SK-N-SH (cell line): ENCODE measurements at regions not wholly inside any gene's neighbourhood (a gene's known extent, or its start where the extent isn't known, plus 50 kb on each side); places are given as distances from the start of the nearest gene placed in this dataset.

ENCODE experiments used
- CTCF ChIA-PET: fragments of 300-600, 350-600 bp; formaldehyde crosslinking; extraction: SDS; loops from one replicate; lab custom pipeline; 2021; lab: Yijun Ruan, JAX
- POLR2A ChIA-PET: fragments of 350-600 bp; sonication (Branson Sonifier 250); formaldehyde crosslinking; extraction: SDS; loops from one replicate; lab custom pipeline; 2020; ENCODE audit warnings: antibody characterized with exemption, inconsistent platforms; lab: Yijun Ruan, JAX
- DNase-seq: peaks from one replicate; pipeline ENCODE4 v3.0.0; 2012
- H2AFZ ChIP-seq: fragments of 200-600 bp; sonication (generic); 2 replicates; pipeline ENCODE4 v1.8.1; 2016; ENCODE audit warnings: antibody characterized with exemption, mild to moderate bottlenecking, low read depth
- H3F3A ChIP-seq: fragments of 200-600 bp; sonication (generic); replicated peaks from 2 replicates; pipeline ENCODE3; 2016; ENCODE audit warnings: antibody characterized with exemption, mild to moderate bottlenecking; ENCODE audit not compliant: insufficient read depth
- H3K27ac ChIP-seq, 2 experiments: fragments of 200-500 bp in 1 of 2; fragments of 200-600 bp in 1 of 2; sonication (Bioruptor generic) in 1 of 2; sonication (generic), shearing (Covaris generic) in 1 of 2; 2 replicates each; pipeline versions ENCODE4 v1.5.1 to v1.6.1; 2014 to 2016; ENCODE audit warnings: low read depth in 2 of 2, inconsistent platforms in 1 of 2, low read length in 1 of 2, mild to moderate bottlenecking in 1 of 2, mixed read lengths in 1 of 2
- H3K27me3 ChIP-seq: fragments of 200-600 bp; sonication (generic), shearing (Covaris generic); 2 replicates; pipeline ENCODE4 v1.6.1; 2016; ENCODE audit warnings: mixed run types; ENCODE audit not compliant: insufficient read depth
- H3K36me3 ChIP-seq, 2 experiments: fragments of 200-500 bp in 1 of 2; fragments of 200-600 bp in 1 of 2; sonication (Bioruptor generic) in 1 of 2; sonication (generic) in 1 of 2; replicated peaks in 1 of 2; 2 replicates each; pipeline versions ENCODE3 to v1.5.1; 2014 to 2016; ENCODE audit warnings: low read length in 1 of 2, mild to moderate bottlenecking in 1 of 2; ENCODE audit not compliant: insufficient read depth in 2 of 2, control insufficient read depth in 1 of 2
- H3K4me1 ChIP-seq, 2 experiments: fragments of 200-500 bp in 1 of 2; fragments of 200-600 bp in 1 of 2; sonication (Bioruptor generic) in 1 of 2; sonication (generic), shearing (Covaris generic) in 1 of 2; 2 replicates each; pipeline versions ENCODE4 v1.5.1 to v1.6.1; 2014 to 2016; ENCODE audit warnings: low read depth in 1 of 2, low read length in 1 of 2, mixed run types in 1 of 2; ENCODE audit not compliant: insufficient read depth in 2 of 2, control insufficient read depth in 1 of 2
- H3K4me2 ChIP-seq: fragments of 200-600 bp; sonication (generic), shearing (Covaris generic); 2 replicates; pipeline ENCODE4 v1.6.1; 2017; ENCODE audit warnings: mixed run types
- H3K4me3 ChIP-seq, 2 experiments: fragments of 200-500 bp in 1 of 2; fragments of 200-600 bp in 1 of 2; sonication (Bioruptor generic) in 1 of 2; sonication (generic), shearing (Covaris generic) in 1 of 2; 2 replicates each; pipeline versions ENCODE4 v1.5.1 to v1.8.1; 2014 to 2016; ENCODE audit warnings: low read depth in 2 of 2, inconsistent platforms in 1 of 2, low read length in 1 of 2, mild to moderate bottlenecking in 1 of 2, mixed read lengths in 1 of 2, moderate library complexity in 1 of 2
- H3K79me2 ChIP-seq: fragments of 200-600 bp; sonication (generic); 2 replicates; pipeline ENCODE4 v1.8.1; 2017; ENCODE audit warnings: mild to moderate bottlenecking; ENCODE audit not compliant: insufficient read depth
- H3K9ac ChIP-seq: fragments of 200-600 bp; sonication (generic); 2 replicates; pipeline ENCODE4 v1.6.1; 2017; ENCODE audit warnings: mixed run types
- H3K9me2 ChIP-seq: fragments of 200-600 bp; sonication (generic); 2 replicates; pipeline ENCODE4 v1.6.1; 2017; ENCODE audit warnings: mixed run types
- H3K9me3 ChIP-seq: fragments of 200-600 bp; sonication (generic); 2 replicates; pipeline ENCODE4 v1.6.1; 2017; ENCODE audit warnings: mixed run types, mild to moderate bottlenecking, moderate library complexity
- H4K20me1 ChIP-seq: fragments of 200-600 bp; sonication (generic); 2 replicates; pipeline ENCODE4 v1.6.1; 2017; ENCODE audit warnings: mild to moderate bottlenecking, mixed run types; ENCODE audit not compliant: insufficient read depth
- EP300 ChIP-seq, 2 experiments: IDR thresholded peaks; 2 replicates each; pipeline versions ENCODE4 v1.4.0 to v1.6.1; 2012; ENCODE audit warnings: borderline replicate concordance in 1 of 2, low read depth in 1 of 2, low read length in 1 of 2
- EZH2phosphoT487 ChIP-seq: fragments of 200-600 bp; sonication (generic); IDR thresholded peaks from 2 replicates; pipeline ENCODE4 v1.6.1; 2017; ENCODE audit warnings: low read depth, mixed run types, mild to moderate bottlenecking, antibody characterized with exemption, moderate library complexity, borderline replicate concordance
- FOXM1 ChIP-seq: IDR thresholded peaks from 2 replicates; pipeline ENCODE4 v1.4.0; 2012; ENCODE audit warnings: low read depth, mild to moderate bottlenecking
- GABPA ChIP-seq: IDR thresholded peaks from 2 replicates; pipeline ENCODE4 v1.4.0; 2012; ENCODE audit warnings: low read depth, mild to moderate bottlenecking
- GATA2 ChIP-seq: sonication (generic); formaldehyde crosslinking; IDR thresholded peaks from 2 replicates; pipeline ENCODE4 v1.5.0; 2020; ENCODE audit warnings: mild to moderate bottlenecking, missing genetic modification reagents
- NFIC ChIP-seq: IDR thresholded peaks from 2 replicates; pipeline ENCODE4 v1.4.0; 2012; ENCODE audit warnings: borderline replicate concordance
- NRF1 ChIP-seq: IDR thresholded peaks from 2 replicates; pipeline ENCODE4 v1.6.1; 2012; ENCODE audit warnings: low read depth, mild to moderate bottlenecking, low read length
- RAD21 ChIP-seq: IDR thresholded peaks from 2 replicates; pipeline ENCODE4 v1.6.1; 2012; ENCODE audit warnings: mild to moderate bottlenecking, low read length
- RFX5 ChIP-seq: IDR thresholded peaks from 2 replicates; pipeline ENCODE4 v1.6.1; 2012; ENCODE audit warnings: mild to moderate bottlenecking, improper control_type of control experiment, low read length
- SMC3 ChIP-seq: IDR thresholded peaks from 2 replicates; pipeline ENCODE4 v1.6.1; 2012; ENCODE audit warnings: low read depth, low read length, improper control_type of control experiment
- TCF12 ChIP-seq: IDR thresholded peaks from 2 replicates; pipeline ENCODE4 v1.4.0; 2012
- WGBS: methylation state at CpG from one replicate; pipeline ENCODE4 v1.1.6; 2017; ENCODE audit warnings: low lambda C conversion rate; 5-methylcytosine and 5-hydroxymethylcytosine counted together
- TF ChIP-seq, protein P1 (sequence below): IDR thresholded peaks from 2 replicates; pipeline ENCODE4 v1.4.0; 2012; ENCODE audit warnings: low read depth, borderline replicate concordance
- TF ChIP-seq, protein P2 (sequence below): fragments of 150-350 bp; IDR thresholded peaks from 2 replicates; pipeline ENCODE4 v1.6.1; 2017; ENCODE audit warnings: antibody characterized with exemption, low read length, low read depth, borderline replicate concordance
- TF ChIP-seq, protein P3 (sequence below): IDR thresholded peaks from 2 replicates; pipeline ENCODE4; 2012
- TF ChIP-seq, protein P4 (sequence below): IDR thresholded peaks from 2 replicates; pipeline ENCODE4 v1.4.0; 2012; ENCODE audit warnings: low read depth, borderline replicate concordance
- TF ChIP-seq, protein P5 (sequence below): fragments of 200-600 bp; sonication (generic); IDR thresholded peaks from 2 replicates; pipeline ENCODE4 v1.6.1; 2017; ENCODE audit warnings: antibody characterized with exemption, mild to moderate bottlenecking, moderate library complexity

DNA sequence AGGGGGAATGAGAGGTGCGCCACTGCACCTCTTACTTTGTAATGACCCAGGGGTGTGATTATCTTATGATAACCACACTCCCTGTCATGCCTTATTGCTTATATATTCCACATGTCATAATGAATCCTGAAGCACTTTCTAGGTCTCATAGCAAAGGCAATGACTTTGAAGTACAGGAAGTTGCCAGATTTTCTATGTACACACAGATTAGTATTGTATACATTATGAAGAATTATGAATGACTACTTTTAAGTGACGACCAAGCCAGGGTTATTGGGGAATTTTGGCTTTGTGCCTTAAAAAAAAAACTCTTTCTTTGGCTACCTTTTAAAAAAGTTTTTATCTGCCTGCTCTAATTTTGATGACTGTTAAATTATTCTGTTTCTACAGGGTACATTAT is 269.6 kb downstream of the MDFIC start:
- WGBS = 6% methylated on average over 2 of the region's 2 CpGs
- CTCF ChIA-PET = interaction anchor here (0.9 kb wide), 1 partner anchor 14 kb away, joined by 3 read pairs; no protein-coding TSS in a partner anchor
- POLR2A ChIA-PET = no interaction called here

DNA sequence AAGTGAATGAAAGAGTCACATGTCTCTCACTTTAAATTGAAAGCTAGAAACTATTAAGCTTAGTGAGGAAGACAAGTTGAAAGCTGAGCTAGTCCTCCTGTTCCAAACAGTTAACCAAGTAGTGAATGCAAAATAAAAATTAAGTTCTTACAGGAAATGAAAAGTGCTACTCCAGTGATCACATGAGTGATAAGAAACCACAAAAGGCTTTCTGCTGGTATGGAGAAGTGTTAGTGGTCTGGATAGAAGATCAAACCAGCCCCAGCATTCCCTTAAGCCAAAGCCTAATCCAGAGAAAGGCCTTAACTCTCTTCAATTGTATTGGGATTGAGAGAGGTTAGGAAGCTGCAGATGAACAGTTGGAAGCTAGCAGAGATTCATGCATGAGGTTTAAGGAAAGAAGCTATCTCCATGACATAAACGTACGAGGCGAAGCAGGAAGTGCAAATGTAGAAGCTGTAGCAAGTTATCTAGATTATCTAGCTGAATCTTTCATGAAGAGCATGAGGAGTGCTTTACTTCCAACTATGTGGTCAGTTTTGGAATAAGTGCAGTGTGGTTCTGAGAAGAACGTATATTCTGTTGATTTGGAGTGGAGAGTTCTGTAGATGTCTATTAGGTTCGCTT is 261.6 kb downstream of the MDFIC start:
- H3K9me3 ChIP-seq = no peaks in the 10 kb centered on the region
- TF ChIP-seq, protein P1, sequence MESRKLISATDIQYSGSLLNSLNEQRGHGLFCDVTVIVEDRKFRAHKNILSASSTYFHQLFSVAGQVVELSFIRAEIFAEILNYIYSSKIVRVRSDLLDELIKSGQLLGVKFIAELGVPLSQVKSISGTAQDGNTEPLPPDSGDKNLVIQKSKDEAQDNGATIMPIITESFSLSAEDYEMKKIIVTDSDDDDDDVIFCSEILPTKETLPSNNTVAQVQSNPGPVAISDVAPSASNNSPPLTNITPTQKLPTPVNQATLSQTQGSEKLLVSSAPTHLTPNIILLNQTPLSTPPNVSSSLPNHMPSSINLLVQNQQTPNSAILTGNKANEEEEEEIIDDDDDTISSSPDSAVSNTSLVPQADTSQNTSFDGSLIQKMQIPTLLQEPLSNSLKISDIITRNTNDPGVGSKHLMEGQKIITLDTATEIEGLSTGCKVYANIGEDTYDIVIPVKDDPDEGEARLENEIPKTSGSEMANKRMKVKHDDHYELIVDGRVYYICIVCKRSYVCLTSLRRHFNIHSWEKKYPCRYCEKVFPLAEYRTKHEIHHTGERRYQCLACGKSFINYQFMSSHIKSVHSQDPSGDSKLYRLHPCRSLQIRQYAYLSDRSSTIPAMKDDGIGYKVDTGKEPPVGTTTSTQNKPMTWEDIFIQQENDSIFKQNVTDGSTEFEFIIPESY = no peak
- TF ChIP-seq EP300 (IDR thresholded peaks at IDR 0.05; ENCODE audit: borderline replicate concordance in 1 of 2, low read depth in 1 of 2, low read length in 1 of 2) (no peak), NFIC (no peak), EZH2phosphoT487 (no peak), NRF1 (no peak), GABPA (no peak)
- TF ChIP-seq, protein P2, sequence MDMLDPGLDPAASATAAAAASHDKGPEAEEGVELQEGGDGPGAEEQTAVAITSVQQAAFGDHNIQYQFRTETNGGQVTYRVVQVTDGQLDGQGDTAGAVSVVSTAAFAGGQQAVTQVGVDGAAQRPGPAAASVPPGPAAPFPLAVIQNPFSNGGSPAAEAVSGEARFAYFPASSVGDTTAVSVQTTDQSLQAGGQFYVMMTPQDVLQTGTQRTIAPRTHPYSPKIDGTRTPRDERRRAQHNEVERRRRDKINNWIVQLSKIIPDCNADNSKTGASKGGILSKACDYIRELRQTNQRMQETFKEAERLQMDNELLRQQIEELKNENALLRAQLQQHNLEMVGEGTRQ = no peak

More for the DNA sequence above, 269.6 kb downstream of the MDFIC start:
- no peaks in the 10 kb centered on the region for H3K9me3 ChIP-seq
- no peak overlapping the region for H3K4me3 ChIP-seq
- H3K4me1 ChIP-seq = no peaks in the 10 kb centered on the region
- H3K27me3 ChIP-seq = no peaks in the 10 kb centered on the region
- H3K36me3 ChIP-seq = no peaks in the 10 kb centered on the region
- H3K79me2 ChIP-seq = no peaks in the 10 kb centered on the region
- TF ChIP-seq RAD21 (no peak), TCF12 (no peak), RFX5 (no peak), SMC3 (no peak), FOXM1 (no peak), GATA2 (no peak)
- TF ChIP-seq, protein P3, sequence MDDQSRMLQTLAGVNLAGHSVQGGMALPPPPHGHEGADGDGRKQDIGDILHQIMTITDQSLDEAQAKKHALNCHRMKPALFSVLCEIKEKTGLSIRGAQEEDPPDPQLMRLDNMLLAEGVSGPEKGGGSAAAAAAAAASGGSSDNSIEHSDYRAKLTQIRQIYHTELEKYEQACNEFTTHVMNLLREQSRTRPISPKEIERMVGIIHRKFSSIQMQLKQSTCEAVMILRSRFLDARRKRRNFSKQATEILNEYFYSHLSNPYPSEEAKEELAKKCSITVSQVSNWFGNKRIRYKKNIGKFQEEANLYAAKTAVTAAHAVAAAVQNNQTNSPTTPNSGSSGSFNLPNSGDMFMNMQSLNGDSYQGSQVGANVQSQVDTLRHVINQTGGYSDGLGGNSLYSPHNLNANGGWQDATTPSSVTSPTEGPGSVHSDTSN = no peak
- TF ChIP-seq, protein P2 = no peak
- TF ChIP-seq, protein P4, sequence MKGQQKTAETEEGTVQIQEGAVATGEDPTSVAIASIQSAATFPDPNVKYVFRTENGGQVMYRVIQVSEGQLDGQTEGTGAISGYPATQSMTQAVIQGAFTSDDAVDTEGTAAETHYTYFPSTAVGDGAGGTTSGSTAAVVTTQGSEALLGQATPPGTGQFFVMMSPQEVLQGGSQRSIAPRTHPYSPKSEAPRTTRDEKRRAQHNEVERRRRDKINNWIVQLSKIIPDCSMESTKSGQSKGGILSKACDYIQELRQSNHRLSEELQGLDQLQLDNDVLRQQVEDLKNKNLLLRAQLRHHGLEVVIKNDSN = no peak
- TF ChIP-seq, protein P5, sequence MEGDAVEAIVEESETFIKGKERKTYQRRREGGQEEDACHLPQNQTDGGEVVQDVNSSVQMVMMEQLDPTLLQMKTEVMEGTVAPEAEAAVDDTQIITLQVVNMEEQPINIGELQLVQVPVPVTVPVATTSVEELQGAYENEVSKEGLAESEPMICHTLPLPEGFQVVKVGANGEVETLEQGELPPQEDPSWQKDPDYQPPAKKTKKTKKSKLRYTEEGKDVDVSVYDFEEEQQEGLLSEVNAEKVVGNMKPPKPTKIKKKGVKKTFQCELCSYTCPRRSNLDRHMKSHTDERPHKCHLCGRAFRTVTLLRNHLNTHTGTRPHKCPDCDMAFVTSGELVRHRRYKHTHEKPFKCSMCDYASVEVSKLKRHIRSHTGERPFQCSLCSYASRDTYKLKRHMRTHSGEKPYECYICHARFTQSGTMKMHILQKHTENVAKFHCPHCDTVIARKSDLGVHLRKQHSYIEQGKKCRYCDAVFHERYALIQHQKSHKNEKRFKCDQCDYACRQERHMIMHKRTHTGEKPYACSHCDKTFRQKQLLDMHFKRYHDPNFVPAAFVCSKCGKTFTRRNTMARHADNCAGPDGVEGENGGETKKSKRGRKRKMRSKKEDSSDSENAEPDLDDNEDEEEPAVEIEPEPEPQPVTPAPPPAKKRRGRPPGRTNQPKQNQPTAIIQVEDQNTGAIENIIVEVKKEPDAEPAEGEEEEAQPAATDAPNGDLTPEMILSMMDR = no peak
- no peak overlapping the region for H3K27ac ChIP-seq
- H3K9ac ChIP-seq = no peak overlapping the region
- no peak overlapping the region for H3K4me2 ChIP-seq
- H3K9me2 ChIP-seq = 0 out of 2 replicates have a peak, but pooled peaks cover 3% of the 10 kb centered on the region
- H4K20me1 ChIP-seq = no peaks in the 10 kb centered on the region
- no peak for DNase-seq
- no peak overlapping the region for H2AFZ ChIP-seq
- H3F3A ChIP-seq = no peaks in the 10 kb centered on the region

More for the DNA sequence above, 261.6 kb downstream of the MDFIC start:
- no peak for DNase-seq
- no peaks in the 10 kb centered on the region; the same call in 1 of the 2 replicates for H3K27me3 ChIP-seq
- no peaks in the 10 kb centered on the region for H3K4me1 ChIP-seq
- H3F3A ChIP-seq = no peaks in the 10 kb centered on the region
- CTCF ChIA-PET = interaction anchor here (0.5 to 1.3 kb wide), 3 partner anchors 9 to 876 kb away, joined by 3 to 4 read pairs (median 3); no protein-coding TSS in a partner anchor
- no peaks in the 10 kb centered on the region for H4K20me1 ChIP-seq
- WGBS = 8% methylated on average over 5 of the region's 5 CpGs
- H3K9me2 ChIP-seq = no peaks in the 10 kb centered on the region
- H3K27ac ChIP-seq = no peak overlapping the region
- H3K9ac ChIP-seq = no peak overlapping the region
- no peaks in the 10 kb centered on the region for H3K79me2 ChIP-seq
- POLR2A ChIA-PET = no interaction called here
- no peaks in the 10 kb centered on the region for H3K36me3 ChIP-seq
- no peak overlapping the region for H3K4me2 ChIP-seq
- H3K4me3 ChIP-seq = no peak overlapping the region
- H2AFZ ChIP-seq = no peak overlapping the region
